ENCODE measurements at regions not wholly inside any gene's neighbourhood (a gene's known extent, or its start where the extent isn't known, plus 50 kb on each side); places are given as distances from the start of the nearest gene placed in this dataset.

- no peak for TF ChIP-seq CTCF (IDR thresholded peaks at IDR 0.05; ENCODE audit: insufficient read depth, low read depth, low read length)
- no peak for TF ChIP-seq EZH2 (IDR thresholded peaks at IDR 0.05; ENCODE audit: insufficient read depth, low read length)
Observed at GRCh38 chr2:120525056-120526046, 179.4 kb downstream of the INHBB start.

All from astrocyte (in vitro differentiated cells and primary cell).